Thyroid gland (tissue), 4 donors: ENCODE measurements at regions not wholly inside any gene's neighbourhood (a gene's known extent, or its start where the extent isn't known, plus 50 kb on each side); places are given as distances from the start of the nearest gene placed in this dataset.

Experiments
- POLR2A ChIP-seq, 2 donors: fragments of 450-650 bp; IDR thresholded peaks; one replicate each; pipeline ENCODE4 v1.6.1; 2017; ENCODE audit warnings: antibody characterized with exemption in 2 of 2, mild to moderate bottlenecking in 2 of 2, moderate library complexity in 1 of 2
- TF ChIP-seq, protein P1 (sequence below), 6 experiments: fragments of 200-600 bp in 3 of 6; fragments of 450-650 bp in 3 of 6; sonication (generic) in 3 of 6; IDR thresholded peaks; one replicate each; pipeline ENCODE4 v1.5.1; 2016 to 2019; ENCODE audit warnings: antibody characterized with exemption in 6 of 6, mild to moderate bottlenecking in 2 of 6, inconsistent platforms in 1 of 6, moderate library complexity in 1 of 6

DNA sequence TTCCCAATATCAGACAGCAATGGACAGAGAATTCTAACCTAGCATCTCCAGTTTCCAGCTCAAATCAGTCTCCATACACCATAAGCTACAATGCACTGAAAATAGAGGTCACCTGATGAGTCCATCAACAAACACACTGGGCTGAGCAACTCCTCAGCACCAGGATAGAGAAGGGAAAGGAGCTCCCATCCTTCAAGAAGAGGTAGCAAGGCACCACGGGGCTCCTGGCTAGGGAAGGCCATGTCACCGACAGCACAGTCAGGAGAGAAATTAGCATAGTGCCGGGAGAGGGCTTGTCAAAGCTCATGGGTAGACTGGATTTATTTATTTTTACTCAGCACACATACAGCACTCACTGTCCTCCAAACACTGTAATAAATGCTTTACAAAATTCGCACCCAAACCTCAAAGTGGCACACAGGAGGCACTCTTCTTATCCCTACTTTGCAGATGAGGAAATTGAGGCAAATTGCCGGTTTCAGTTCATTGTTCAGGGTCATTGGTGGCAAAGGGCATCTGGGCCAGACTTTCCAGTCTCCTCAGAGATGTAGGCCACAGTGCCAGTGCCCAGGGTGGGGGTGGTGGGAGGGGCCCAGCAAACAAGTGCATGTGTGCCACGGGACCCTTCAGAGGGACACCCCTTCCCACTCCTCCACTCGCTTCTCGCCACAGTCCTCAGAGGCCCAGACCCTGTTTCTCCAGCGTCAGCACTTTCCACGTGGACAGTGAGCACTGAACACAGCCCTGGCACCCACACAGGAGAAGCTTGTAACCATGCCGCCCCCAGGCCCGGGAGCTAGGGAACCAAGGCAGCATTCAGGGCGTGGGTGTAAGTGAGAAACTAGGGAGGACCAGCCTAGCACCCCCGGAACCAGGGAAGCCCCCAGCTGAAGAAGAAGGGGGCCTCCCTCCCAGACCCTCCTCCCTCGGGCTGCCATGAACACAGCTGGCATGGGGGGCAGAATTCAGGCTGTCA lies 1417.4 kb downstream of the TBC1D22A start:
- TF ChIP-seq, protein P1, sequence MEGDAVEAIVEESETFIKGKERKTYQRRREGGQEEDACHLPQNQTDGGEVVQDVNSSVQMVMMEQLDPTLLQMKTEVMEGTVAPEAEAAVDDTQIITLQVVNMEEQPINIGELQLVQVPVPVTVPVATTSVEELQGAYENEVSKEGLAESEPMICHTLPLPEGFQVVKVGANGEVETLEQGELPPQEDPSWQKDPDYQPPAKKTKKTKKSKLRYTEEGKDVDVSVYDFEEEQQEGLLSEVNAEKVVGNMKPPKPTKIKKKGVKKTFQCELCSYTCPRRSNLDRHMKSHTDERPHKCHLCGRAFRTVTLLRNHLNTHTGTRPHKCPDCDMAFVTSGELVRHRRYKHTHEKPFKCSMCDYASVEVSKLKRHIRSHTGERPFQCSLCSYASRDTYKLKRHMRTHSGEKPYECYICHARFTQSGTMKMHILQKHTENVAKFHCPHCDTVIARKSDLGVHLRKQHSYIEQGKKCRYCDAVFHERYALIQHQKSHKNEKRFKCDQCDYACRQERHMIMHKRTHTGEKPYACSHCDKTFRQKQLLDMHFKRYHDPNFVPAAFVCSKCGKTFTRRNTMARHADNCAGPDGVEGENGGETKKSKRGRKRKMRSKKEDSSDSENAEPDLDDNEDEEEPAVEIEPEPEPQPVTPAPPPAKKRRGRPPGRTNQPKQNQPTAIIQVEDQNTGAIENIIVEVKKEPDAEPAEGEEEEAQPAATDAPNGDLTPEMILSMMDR (IDR thresholded peaks at IDR 0.05) = no peak
- no peak for TF ChIP-seq POLR2A (IDR thresholded peaks at IDR 0.05)
